PC-3 (cell line): ENCODE measurements at regions not wholly inside any gene's neighbourhood (a gene's known extent, or its start where the extent isn't known, plus 50 kb on each side); places are given as distances from the start of the nearest gene placed in this dataset.

Experiments
- ATAC-seq: fragments of 200-7000 bp; cut with Tn5 transposase; 2 replicates; pipeline ENCODE4 v1.9.1; 2020; ENCODE audit warnings: mild to moderate bottlenecking, moderate library complexity
- BruUV-seq: library from RNA; stranded (reverse); fragments of 400-500 nt; replicated peaks from 2 replicates; lab custom pipeline; 2021; lab: Mats Ljungman, UMichigan
- CTCF ChIA-PET: fragments of 300-600 bp; sonication (Branson Sonifier 250); formaldehyde crosslinking; loops from one replicate; lab custom pipeline; 2022; ENCODE audit warnings: antibody characterized with exemption; lab: Charles Lee
- POLR2A ChIA-PET: fragments of 300-600 bp; sonication (Branson Sonifier 250); formaldehyde crosslinking; loops from one replicate; lab custom pipeline; 2022; ENCODE audit warnings: antibody characterized with exemption; ENCODE audit not compliant: unreplicated experiment; lab: Charles Lee
- DNase-seq: peaks from one replicate; pipeline ENCODE4 v3.0.0-alpha.2; 2015
- H2AFZ ChIP-seq: fragments of 300-600 bp; sonication (generic); 2 replicates; pipeline ENCODE4 v1.6.0; 2016; ENCODE audit warnings: antibody characterized with exemption, low read length
- H3F3A ChIP-seq: fragments of 300-600 bp; sonication (generic); one replicate; pipeline ENCODE4 v1.6.0; 2017; ENCODE audit warnings: antibody characterized with exemption, low read length, control low read depth, mild to moderate bottlenecking; ENCODE audit not compliant: unreplicated experiment
- H3K27ac ChIP-seq: fragments of 300-600 bp; sonication (generic); 2 replicates; pipeline ENCODE4 v1.5.1; 2016; ENCODE audit warnings: mild to moderate bottlenecking, low read length
- H3K27me3 ChIP-seq: fragments of 300-600 bp; sonication (generic); 2 replicates; pipeline ENCODE4 v1.6.1; 2016; ENCODE audit warnings: low read length, mixed read lengths
- H3K36me3 ChIP-seq: fragments of 300-600 bp; sonication (generic); 2 replicates; pipeline ENCODE4 v1.6.1; 2016; ENCODE audit warnings: low read depth, mixed run types, low read length, mixed read lengths
- H3K4me1 ChIP-seq: fragments of 300-600 bp; sonication (generic); 2 replicates; pipeline ENCODE4 v1.5.1; 2016; ENCODE audit warnings: low read length; ENCODE audit not compliant: insufficient read depth
- H3K4me2 ChIP-seq: fragments of 300-600 bp; sonication (generic); 2 replicates; pipeline ENCODE4 v1.6.0; 2016; ENCODE audit warnings: low read length
- H3K4me3 ChIP-seq: fragments of 300-600 bp; sonication (generic); 2 replicates; pipeline ENCODE4 v1.5.1; 2016; ENCODE audit warnings: mild to moderate bottlenecking, low read length, mixed read lengths
- H3K79me2 ChIP-seq: fragments of 300-600 bp; sonication (generic); 2 replicates; pipeline ENCODE4 v1.6.1; 2017; ENCODE audit warnings: low read length, mixed read lengths
- H3K9ac ChIP-seq: fragments of 300-600 bp; sonication (generic); 2 replicates; pipeline ENCODE4 v1.6.0; 2016; ENCODE audit warnings: mild to moderate bottlenecking, low read length
- H3K9me2 ChIP-seq: fragments of 300-600 bp; sonication (generic); replicated peaks from 2 replicates; pipeline ENCODE4 v1.6.1; 2016; ENCODE audit warnings: mixed run types, low read length, mixed read lengths
- H3K9me3 ChIP-seq: fragments of 300-600 bp; sonication (generic); 2 replicates; pipeline ENCODE4 v1.6.1; 2016; ENCODE audit warnings: low read length, mixed read lengths
- H4K20me1 ChIP-seq: fragments of 300-600 bp; sonication (generic); 2 replicates; pipeline ENCODE4 v1.6.1; 2016; ENCODE audit warnings: low read length, mixed read lengths
- CTCF ChIP-seq: fragments of 300-600 bp; sonication (generic); conservative IDR thresholded peaks from 2 replicates; pipeline ENCODE4 v1.5.1; 2017; ENCODE audit warnings: antibody characterized with exemption, low read depth, mild to moderate bottlenecking, low read length
- EZH2 ChIP-seq: fragments of 300-600 bp; sonication (generic); IDR thresholded peaks from one replicate; pipeline ENCODE4 v1.6.1; 2017; ENCODE audit warnings: antibody characterized with exemption, mild to moderate bottlenecking, low read length; ENCODE audit not compliant: unreplicated experiment
- EZH2phosphoT487 ChIP-seq: fragments of 300-600 bp; sonication (generic); IDR thresholded peaks from 2 replicates; pipeline ENCODE4 v1.6.1; 2018; ENCODE audit warnings: mild to moderate bottlenecking, antibody characterized with exemption, low read length, borderline replicate concordance
- intact Hi-C: fragments of 100-400 bp; cut with micrococcal nuclease; formaldehyde crosslinking; loops from 2 replicates; pipeline ENCODE4 v1.9.0; 2023

DNA sequence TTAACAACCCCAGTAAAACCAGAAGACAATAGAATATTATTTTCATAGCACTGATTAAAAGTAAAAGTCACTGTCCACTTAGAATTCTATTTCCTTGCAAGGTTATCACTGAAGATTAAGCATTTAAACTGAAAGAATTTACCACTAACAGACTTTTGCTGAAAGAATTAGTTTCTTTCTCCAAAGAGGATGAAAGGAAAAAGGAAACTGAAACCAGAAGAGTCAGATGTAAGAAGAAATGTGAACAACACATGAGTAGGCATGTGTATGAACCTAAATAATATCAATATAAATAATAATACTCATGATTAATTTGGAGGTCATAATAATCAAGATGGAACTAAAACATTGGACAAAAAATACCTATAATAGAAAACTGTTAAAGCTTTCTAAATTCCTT lies 82.4 kb upstream of the KLHL29 start:
- no peak for TF ChIP-seq EZH2
- ATAC-seq (no peak), DNase-seq (no peak)
- H3K4me2 ChIP-seq = no peak overlapping the region
- no peaks in the 10 kb centered on the region for H3K36me3 ChIP-seq
- no peak overlapping the region for H2AFZ ChIP-seq
- no peaks in the 10 kb centered on the region for H3F3A ChIP-seq
- POLR2A ChIA-PET = no interaction called here
- CTCF ChIA-PET = no interaction called here
- no peak overlapping the region for H3K4me3 ChIP-seq
- H3K9me2 ChIP-seq = no peaks in the 10 kb centered on the region
- H3K79me2 ChIP-seq = no peaks in the 10 kb centered on the region
- no peak overlapping the region for H3K9ac ChIP-seq
- intact Hi-C loops = no loop called here
- BruUV-seq = no TSS peak
- H3K9me3 ChIP-seq = no peaks in the 10 kb centered on the region
- H3K27me3 ChIP-seq = peaks cover 20% of the 10 kb centered on the region
- H4K20me1 ChIP-seq = no peaks in the 10 kb centered on the region
- H3K4me1 ChIP-seq = no peaks in the 10 kb centered on the region
- H3K27ac ChIP-seq = no peak overlapping the region

DNA sequence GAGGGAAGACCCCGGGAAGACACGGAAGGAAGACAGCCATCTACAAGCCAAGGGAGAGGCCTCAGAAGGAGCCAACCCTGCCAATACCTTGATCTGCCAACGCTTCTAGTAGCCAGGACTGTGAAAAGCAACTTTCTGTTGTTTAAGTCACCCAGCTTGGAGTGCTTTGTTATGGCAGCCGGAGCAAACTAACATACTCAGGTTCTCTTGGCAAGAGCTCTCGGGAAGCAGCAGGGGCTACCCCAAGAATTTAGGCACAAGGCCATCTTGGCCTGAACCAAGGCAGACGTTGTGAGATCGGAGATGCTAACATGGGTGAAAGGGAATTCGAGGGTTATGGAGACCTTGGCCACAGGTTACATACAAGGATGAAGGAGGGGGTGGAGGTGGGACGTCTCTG lies 78.6 kb upstream of the KLHL29 start:
- POLR2A ChIA-PET = no interaction called here
- Histone ChIP-seq H3K79me2 (no peaks in the 10 kb centered on the region), H3K4me3 (no peak overlapping the region), H3K36me3 (no peaks in the 10 kb centered on the region), H3K27me3 (peaks cover 14% of the 10 kb centered on the region), H3K9me2 (no peaks in the 10 kb centered on the region), H3K4me2 (no peak overlapping the region), H3K27ac (no peak overlapping the region), H3K4me1 (no peaks in the 10 kb centered on the region), H2AFZ (no peak overlapping the region), H3K9me3 (no peaks in the 10 kb centered on the region), H3K9ac (no peak overlapping the region), H3F3A (no peaks in the 10 kb centered on the region), H4K20me1 (no peaks in the 10 kb centered on the region)
- BruUV-seq = no TSS peak
- TF ChIP-seq CTCF = no peak
- no peak for TF ChIP-seq EZH2
- TF ChIP-seq EZH2phosphoT487 = no peak
- CTCF ChIA-PET = no interaction called here
- no peak for ATAC-seq
- no peak for DNase-seq
- intact Hi-C loops = no loop called here

GRCh38 chr2:23311186-23311585 lies 73.8 kb upstream of the KLHL29 start:
- Histone ChIP-seq H3K9me2 (no peaks in the 10 kb centered on the region), H2AFZ (no peak overlapping the region), H3K27ac (no peak overlapping the region), H3K9ac (no peak overlapping the region), H3K36me3 (no peaks in the 10 kb centered on the region; the same call in 1 of the 2 replicates), H3K27me3 (peaks cover 12% of the 10 kb centered on the region), H3K9me3 (no peaks in the 10 kb centered on the region), H4K20me1 (no peaks in the 10 kb centered on the region), H3K79me2 (no peaks in the 10 kb centered on the region), H3K4me3 (no peak overlapping the region), H3F3A (no peaks in the 10 kb centered on the region), H3K4me2 (no peak overlapping the region), H3K4me1 (no peaks in the 10 kb centered on the region)
- ATAC-seq = no peak
- ChIA-PET CTCF (no interaction called here), POLR2A (no interaction called here)
- no peak for DNase-seq
- TF ChIP-seq EZH2phosphoT487 (no peak), EZH2 (no peak), CTCF (no peak)
- BruUV-seq = no TSS peak
- intact Hi-C loops = no loop called here
